Fibroblast of lung (primary cell): ENCODE measurements at regions not wholly inside any gene's neighbourhood (a gene's known extent, or its start where the extent isn't known, plus 50 kb on each side); places are given as distances from the start of the nearest gene placed in this dataset.

Experiments
- CTCF ChIP-seq, 2 donors: IDR thresholded peaks in 1 of 2; conservative IDR thresholded peaks in 1 of 2; 1 replicate in 1 of 2; 2 replicates in 1 of 2; pipeline ENCODE4 v1.5.1; 2011 to 2012; ENCODE audit warnings: low read length in 2 of 2, control low read depth in 1 of 2, inconsistent platforms in 1 of 2, low read depth in 1 of 2, mild to moderate bottlenecking in 1 of 2
- EZH2 ChIP-seq: IDR thresholded peaks from 2 replicates; pipeline ENCODE4 v1.5.1; 2012; ENCODE audit warnings: low read length, control low read depth, mild to moderate bottlenecking; ENCODE audit errors: missing control alignments

- TF ChIP-seq CTCF (conservative IDR thresholded peaks at IDR 0.05 in 1 of 2, IDR thresholded peaks at IDR 0.05 in 1 of 2; ENCODE audit: low read depth in 1 of 2, low read length in 2 of 2) (no peak), EZH2 (no peak)
These were observed 591.3 kb upstream of the AMELY start for GRCh38 chrY:7502896-7503295.
